HG03097 (cell line): ENCODE measurements at regions not wholly inside any gene's neighbourhood (a gene's known extent, or its start where the extent isn't known, plus 50 kb on each side); places are given as distances from the start of the nearest gene placed in this dataset.

ENCODE experiments used
- ATAC-seq: cut with Tn5 transposase; IDR thresholded peaks from one replicate; pipeline ENCODE4 v1.9.1; 2021; ENCODE audit not compliant: unreplicated experiment, low FRiP score

GRCh38 chr5:4882186-4882585 is 257.9 kb upstream of the ADAMTS16 start:
- ATAC-seq: no peak

GRCh38 chr5:4883360-4883759 is 256.8 kb upstream of the ADAMTS16 start:
- no peak for ATAC-seq

GRCh38 chr5:4893063-4893744 is 246.9 kb upstream of the ADAMTS16 start:
- no peak for ATAC-seq

GRCh38 chr5:4896328-4896727 is 243.8 kb upstream of the ADAMTS16 start:
- no peak for ATAC-seq

GRCh38 chr5:4901305-4901811 is 238.8 kb upstream of the ADAMTS16 start:
- ATAC-seq: no peak

GRCh38 chr5:4901924-4902323 is 238.2 kb upstream of the ADAMTS16 start:
- no peak for ATAC-seq

- no peak for ATAC-seq
Measured at GRCh38 chr5:4905674-4906520, 234.2 kb upstream of the ADAMTS16 start.

- ATAC-seq: no peak
Measured at GRCh38 chr5:4906786-4907185, 233.3 kb upstream of the ADAMTS16 start.

GRCh38 chr5:4907571-4907970 is 232.6 kb upstream of the ADAMTS16 start:
- no peak for ATAC-seq

GRCh38 chr5:4909086-4909485 is 231.0 kb upstream of the ADAMTS16 start:
- no peak for ATAC-seq

- ATAC-seq: no peak
Measured at GRCh38 chr5:4911646-4912403, 228.3 kb upstream of the ADAMTS16 start.

GRCh38 chr5:4921929-4922328 is 218.2 kb upstream of the ADAMTS16 start:
- no peak for ATAC-seq

- no peak for ATAC-seq
Measured at GRCh38 chr5:4924577-4924976, 215.6 kb upstream of the ADAMTS16 start.

GRCh38 chr5:4927097-4927496 is 213.0 kb upstream of the ADAMTS16 start:
- no peak for ATAC-seq

GRCh38 chr5:4928409-4928808 is 211.7 kb upstream of the ADAMTS16 start:
- no peak for ATAC-seq

GRCh38 chr5:4929092-4929655 is 211.0 kb upstream of the ADAMTS16 start:
- no peak for ATAC-seq

- no peak for ATAC-seq
Measured at GRCh38 chr5:4939042-4939781, 200.9 kb upstream of the ADAMTS16 start.

- no peak for ATAC-seq
Measured at GRCh38 chr5:4941161-4941560, 199.0 kb upstream of the ADAMTS16 start.

- ATAC-seq: no peak
Measured at GRCh38 chr5:4941957-4942830, 197.9 kb upstream of the ADAMTS16 start.
